SIG-M5 (cell line): ENCODE measurements at regions not wholly inside any gene's neighbourhood (a gene's known extent, or its start where the extent isn't known, plus 50 kb on each side); places are given as distances from the start of the nearest gene placed in this dataset.
"Not testable (repeated sequence)": the region's sequence is repeated elsewhere in the genome, so short reads cannot be mapped to it uniquely, and the experiment has no call there.

ENCODE experiments used
- DNase-seq: peaks from one replicate; lab custom pipeline; 2025; lab: John Stamatoyannopoulos, UW

- DNase-seq: no peak
Observed at GRCh38 chr4:159410076-159410777, 307.3 kb downstream of the RAPGEF2 start.

DNA sequence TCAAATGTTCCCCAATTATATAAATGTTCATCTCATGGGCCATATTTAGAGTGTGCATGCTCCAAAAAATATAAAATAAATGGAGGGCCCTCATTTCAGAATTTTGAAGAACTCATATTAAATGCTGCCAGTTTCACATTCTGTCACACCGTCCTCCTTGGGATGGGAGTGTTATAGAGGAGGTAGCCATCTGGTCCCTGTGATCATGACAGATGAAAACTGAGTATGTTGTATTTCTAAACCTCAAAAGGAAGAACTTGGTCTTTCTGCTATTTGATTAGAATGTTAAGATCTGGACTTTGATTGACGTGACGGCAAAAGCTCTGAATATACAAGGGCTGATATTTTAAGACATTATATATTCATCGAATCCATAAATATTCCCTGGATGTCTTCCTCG lies 308.0 kb downstream of the RAPGEF2 start:
- DNase-seq: no peak

DNA sequence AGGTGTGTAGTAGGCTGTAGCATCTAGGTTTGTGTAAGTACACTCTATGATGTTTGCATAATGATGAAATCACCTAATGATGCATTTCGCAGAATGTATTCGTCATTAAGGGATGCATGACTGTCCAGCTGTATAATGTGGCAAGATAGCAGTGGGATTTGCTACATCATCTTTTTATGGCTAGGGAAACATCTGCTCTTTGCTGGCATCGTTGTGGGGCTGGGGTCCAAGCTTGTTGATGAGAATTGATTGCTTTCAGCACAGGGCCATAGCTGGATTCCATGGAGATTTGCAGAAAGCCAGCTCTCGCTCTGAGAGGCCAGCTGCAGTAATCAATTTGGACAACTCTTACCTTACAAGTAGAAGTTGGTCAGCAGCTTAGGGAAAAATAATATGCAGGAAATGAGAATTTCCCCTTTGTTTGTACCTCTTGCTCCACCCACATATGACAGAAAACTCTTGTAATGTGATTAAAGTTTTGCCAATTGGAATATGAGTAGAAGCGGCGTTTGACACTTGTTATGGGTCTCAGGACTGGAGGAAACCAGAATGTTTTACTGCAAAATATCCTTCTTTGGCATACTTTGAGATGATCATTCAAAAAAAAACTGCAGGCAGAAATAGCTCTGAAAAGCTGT lies 310.5 kb downstream of the RAPGEF2 start:
- DNase-seq: no peak

GRCh38 chr4:159414305-159414704 lies 311.4 kb downstream of the RAPGEF2 start:
- DNase-seq: no peak

DNA sequence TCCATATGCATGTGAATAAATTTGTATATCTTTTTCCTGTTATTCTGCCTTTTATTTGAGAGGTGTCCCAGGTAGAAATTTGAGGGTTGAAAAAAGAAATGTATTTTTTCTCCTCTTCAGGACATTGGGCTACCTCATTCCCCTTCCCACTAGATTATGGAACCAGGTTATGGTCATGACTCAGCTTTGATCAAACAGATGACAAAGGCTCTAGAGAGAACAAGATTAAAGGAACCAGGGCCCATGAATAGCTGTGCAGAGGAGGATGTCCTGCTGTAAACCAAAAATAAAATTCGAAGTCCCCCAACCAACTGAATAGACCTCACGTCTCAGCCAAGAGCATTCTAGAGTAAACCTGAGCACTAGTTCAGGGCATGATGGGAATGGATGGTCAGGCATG lies 313.2 kb downstream of the RAPGEF2 start:
- DNase-seq: no peak

GRCh38 chr4:159416996-159417395 lies 314.1 kb downstream of the RAPGEF2 start:
- no peak for DNase-seq

DNA sequence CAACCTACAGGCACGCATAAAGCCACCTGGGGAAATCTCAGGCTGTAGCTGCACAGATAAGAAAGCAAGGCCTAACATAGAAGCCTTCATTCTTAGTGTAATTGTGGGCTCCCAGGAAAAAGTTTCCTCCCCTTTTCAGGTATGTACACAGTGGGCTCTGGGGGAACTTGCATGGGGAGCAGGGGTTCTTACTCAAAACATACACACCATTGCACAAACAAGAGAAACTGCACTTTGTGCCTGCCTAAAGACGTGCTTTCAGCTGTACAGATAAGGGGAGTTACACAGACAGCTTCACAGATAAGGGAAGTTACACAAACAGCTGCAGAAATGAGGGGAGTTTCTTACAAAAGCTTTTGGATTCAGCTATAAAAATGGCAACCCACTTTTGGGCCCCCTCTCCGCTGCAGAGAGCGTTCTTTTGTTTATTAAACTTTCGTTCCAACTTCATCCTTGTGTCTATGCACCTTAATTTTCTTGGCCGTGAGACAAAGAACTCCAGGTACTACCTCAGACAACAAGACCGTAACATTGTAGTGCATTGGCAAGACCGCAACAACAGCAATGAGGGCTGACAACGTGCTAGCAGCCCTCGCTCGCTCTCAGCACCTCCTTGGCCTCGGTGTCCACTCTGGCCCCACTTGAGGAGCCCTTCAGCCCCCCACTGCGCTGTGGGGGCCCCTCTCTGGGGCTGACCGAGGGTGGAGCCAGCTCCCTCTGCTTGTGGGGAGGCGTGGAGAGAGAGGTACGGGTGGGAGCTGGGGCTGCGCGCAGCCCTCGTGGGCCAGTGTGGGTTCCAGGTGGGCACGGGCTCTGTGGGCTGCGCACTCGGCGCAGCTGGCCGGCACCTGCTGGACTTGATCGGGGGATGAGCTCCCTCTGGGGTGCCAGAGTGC lies 317.5 kb downstream of the RAPGEF2 start:
- DNase-seq: no peak

DNA sequence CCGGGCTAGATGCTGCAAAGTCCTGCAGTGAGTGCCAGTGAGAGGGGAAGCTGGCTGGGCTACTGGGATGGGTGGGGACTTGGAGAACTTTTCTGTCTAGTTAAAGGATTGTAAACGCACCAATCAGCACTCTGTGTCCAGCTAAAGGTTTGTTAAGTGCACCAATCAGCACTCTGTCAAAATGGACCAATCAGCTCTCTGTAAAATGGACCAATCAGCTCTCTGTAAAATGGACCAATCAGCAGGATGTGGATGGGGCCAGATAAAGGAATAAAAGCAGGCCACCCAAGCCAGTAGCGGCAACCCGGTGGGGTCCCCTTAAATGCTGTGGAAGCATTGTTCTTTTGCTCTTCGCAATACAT lies 318.2 kb downstream of the RAPGEF2 start:
- not testable (repeated sequence) for DNase-seq

GRCh38 chr4:159422019-159422418 lies 319.1 kb downstream of the RAPGEF2 start:
- DNase-seq: no peak

DNA sequence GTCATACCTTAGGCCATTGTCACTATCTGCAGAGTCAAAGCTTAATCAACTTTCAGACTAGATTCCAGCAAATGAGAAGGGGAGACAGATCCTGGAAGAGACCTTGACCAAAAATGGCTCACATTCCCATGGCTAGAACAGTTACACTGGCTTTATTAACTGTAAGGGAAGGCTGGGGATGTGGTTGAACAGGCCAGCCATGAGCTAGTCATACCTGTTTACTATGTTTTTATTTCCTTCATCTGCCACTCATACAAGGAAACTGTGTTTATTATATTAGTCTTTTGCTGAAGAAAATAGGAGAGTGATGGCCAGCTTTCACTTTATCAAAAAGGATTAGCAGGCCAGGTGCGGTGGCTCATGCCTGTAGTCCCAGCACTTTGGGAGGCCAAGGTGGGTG lies 319.7 kb downstream of the RAPGEF2 start:
- no peak for DNase-seq

- DNase-seq: no peak
Observed at GRCh38 chr4:159425737-159426305, 322.9 kb downstream of the RAPGEF2 start.

GRCh38 chr4:159428293-159428692 lies 325.4 kb downstream of the RAPGEF2 start:
- no peak for DNase-seq

- no peak for DNase-seq
Observed at GRCh38 chr4:159428975-159429692, 326.3 kb downstream of the RAPGEF2 start.

GRCh38 chr4:159429693-159430035 lies 326.8 kb downstream of the RAPGEF2 start:
- DNase-seq: no peak

DNA sequence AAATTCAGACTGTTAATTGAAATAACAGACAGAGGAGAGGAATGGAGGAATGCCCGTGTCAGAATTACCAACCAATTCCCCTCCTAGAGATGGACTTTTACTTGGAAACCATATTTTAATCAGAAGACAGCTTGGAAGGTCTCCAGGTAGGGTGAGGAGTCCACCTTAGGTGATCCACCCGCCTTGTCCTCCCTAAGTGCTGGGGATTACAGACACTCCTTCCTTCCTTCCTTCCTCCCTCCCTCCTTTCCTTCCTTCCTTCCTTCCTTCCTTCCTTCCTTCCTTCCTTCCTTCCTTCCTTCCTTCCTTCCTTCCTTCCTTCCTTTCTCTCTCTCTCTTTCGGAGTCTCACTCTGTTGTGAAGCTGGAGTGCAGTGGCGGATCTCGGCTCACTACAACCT lies 328.0 kb downstream of the RAPGEF2 start:
- DNase-seq: no peak

DNA sequence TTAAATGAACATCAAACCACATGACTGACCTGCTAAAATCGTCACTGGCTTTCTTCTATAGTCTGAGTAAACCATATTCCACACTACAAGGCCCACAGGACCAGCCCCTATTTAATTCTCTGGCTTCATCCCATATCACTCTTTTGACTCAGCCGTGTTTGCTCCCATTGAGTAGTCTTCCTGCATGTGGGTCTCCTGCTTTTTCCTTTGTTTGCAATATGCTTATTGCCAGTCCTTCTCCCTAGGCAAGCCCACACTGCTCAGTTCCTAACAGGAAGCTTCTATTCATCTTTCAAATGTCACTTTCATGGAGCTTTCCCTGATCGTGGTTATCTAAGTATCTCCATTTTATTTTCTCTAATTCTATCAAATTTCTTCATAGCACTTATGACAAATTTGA lies 329.6 kb downstream of the RAPGEF2 start:
- no peak for DNase-seq

DNA sequence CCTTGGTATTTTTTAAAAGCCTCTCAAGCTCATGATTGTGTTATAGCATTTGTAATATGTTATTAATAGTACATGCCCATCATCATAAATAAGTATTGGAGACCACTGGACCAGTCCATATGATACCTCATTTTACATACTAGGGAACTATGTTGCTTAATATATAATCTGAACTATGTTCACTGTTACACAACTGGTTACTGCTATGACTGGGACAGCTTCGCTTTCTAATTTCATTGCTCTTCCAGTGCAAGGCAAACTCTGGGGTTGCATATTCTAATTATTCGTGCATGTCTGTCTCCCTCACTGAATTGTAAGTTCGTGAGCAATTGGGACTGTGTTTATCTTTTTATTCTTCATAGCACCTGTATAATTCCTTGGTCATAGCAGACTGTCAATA lies 330.5 kb downstream of the RAPGEF2 start:
- DNase-seq: no peak

DNA sequence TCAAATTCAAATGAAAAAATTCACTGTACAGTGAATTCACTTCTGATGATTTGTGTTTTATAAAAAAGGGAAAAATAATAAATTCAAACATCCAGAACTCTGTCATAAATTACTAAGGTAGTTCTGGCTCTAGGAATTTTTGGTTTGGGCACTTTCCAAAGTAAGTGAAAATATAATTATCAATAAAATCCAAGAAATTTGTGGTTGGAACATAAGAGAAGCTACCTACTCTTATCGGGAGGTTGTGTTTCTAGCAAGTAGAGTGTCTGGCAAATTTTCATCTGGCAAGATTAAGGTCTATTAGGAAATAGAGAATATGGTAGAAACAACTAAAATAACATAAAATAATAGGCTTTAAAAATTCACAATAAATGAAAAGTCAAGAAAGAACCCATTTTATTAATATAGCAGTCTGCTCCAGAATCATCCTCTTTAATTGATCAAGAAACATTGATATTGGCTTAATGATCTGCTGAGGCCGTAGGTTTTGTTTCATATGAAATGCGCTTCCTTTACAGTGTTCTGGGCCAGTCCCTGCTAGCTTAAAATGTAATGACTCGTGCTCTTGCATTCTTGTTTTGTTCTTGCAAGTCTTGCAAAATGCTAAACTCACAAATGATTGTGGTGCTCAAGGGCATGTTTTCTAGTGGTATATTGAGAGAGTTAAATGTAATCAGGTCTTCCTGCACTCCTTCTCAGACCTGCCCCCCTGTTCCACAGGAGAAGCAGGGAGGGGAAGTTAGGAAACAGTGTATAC lies 331.4 kb downstream of the RAPGEF2 start:
- DNase-seq: no peak

DNA sequence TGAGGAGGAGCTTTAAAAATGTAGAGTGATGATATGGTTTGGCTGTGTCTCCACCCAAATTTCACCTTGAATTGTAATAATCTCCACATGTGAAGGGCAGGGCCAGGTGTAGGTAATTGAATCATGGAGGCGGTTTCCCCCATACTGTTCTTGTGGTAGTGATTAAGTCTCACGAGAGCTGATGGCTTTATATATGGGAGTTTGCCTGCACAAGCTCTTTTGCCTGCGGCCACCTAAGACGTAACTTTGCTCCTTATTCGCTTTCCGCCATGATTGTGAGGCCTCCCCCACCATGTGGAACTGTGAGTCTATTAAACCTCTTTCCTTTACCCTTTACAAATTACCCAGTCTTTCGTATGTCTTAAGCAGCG lies 332.0 kb downstream of the RAPGEF2 start:
- DNase-seq: no peak

GRCh38 chr4:159435561-159436023 lies 332.7 kb downstream of the RAPGEF2 start:
- no peak for DNase-seq

- no peak for DNase-seq
Observed at GRCh38 chr4:159443975-159444374, 341.1 kb downstream of the RAPGEF2 start.
